B cell (primary cell): ENCODE measurements at regions not wholly inside any gene's neighbourhood (a gene's known extent, or its start where the extent isn't known, plus 50 kb on each side); places are given as distances from the start of the nearest gene placed in this dataset.

Source experiments
- EZH2 ChIP-seq: IDR thresholded peaks from 2 replicates; pipeline ENCODE4 v1.6.1; 2012; ENCODE audit warnings: borderline replicate concordance, low read depth, mild to moderate bottlenecking, moderate library complexity, low read length; ENCODE audit not compliant: insufficient read depth, poor library complexity, severe bottlenecking
- TF ChIP-seq, protein P1 (sequence below): fragments of 200-600 bp; IDR thresholded peaks from one replicate; pipeline ENCODE4 v1.8.0; 2022; ENCODE audit warnings: antibody characterized with exemption, mild to moderate bottlenecking

DNA sequence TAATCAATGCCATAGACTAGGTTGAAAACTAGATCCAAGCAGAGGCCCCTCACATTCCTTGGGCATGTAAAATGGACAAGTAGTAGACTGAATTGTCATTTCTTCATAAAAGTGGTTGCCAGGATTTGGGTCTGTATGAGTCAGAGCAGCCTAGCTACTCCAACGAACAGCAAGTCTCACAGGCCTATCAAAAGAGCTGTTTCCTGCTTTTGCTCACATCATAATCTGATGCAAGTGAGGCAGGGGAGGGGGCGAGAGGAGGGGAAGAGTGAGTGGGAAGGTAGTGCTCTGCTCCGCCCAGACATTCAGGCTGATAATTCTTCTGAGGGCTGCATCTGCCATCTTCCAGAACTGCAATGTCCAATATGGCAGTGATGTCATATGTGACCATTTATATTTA lies 228.9 kb upstream of the PRICKLE2 start:
- TF ChIP-seq, protein P1, sequence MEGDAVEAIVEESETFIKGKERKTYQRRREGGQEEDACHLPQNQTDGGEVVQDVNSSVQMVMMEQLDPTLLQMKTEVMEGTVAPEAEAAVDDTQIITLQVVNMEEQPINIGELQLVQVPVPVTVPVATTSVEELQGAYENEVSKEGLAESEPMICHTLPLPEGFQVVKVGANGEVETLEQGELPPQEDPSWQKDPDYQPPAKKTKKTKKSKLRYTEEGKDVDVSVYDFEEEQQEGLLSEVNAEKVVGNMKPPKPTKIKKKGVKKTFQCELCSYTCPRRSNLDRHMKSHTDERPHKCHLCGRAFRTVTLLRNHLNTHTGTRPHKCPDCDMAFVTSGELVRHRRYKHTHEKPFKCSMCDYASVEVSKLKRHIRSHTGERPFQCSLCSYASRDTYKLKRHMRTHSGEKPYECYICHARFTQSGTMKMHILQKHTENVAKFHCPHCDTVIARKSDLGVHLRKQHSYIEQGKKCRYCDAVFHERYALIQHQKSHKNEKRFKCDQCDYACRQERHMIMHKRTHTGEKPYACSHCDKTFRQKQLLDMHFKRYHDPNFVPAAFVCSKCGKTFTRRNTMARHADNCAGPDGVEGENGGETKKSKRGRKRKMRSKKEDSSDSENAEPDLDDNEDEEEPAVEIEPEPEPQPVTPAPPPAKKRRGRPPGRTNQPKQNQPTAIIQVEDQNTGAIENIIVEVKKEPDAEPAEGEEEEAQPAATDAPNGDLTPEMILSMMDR, result no peak
- TF ChIP-seq EZH2, result no peak
